IMR-90 (cell line): ENCODE measurements at regions not wholly inside any gene's neighbourhood (a gene's known extent, or its start where the extent isn't known, plus 50 kb on each side); places are given as distances from the start of the nearest gene placed in this dataset.

ENCODE experiments used
- ATAC-seq: fragments of 200-7000 bp; cut with Tn5 transposase; 2 replicates; pipeline ENCODE4 v1.9.1; 2020; ENCODE audit warnings: low read depth, mild to moderate bottlenecking, moderate library complexity
- BruUV-seq: library from RNA; stranded (reverse); fragments of 400-500 nt; replicated peaks from 2 replicates; lab custom pipeline; 2021; lab: Mats Ljungman, UMichigan
- CTCF ChIA-PET: fragments of 300-600 bp; formaldehyde crosslinking; extraction: SDS; loops from one replicate; lab custom pipeline; 2021; ENCODE audit warnings: antibody characterized with exemption; lab: Yijun Ruan, JAX
- POLR2A ChIA-PET: fragments of 300-600 bp; sonication (Branson Sonifier 250); formaldehyde crosslinking; loops from one replicate; lab custom pipeline; 2022; ENCODE audit warnings: antibody characterized with exemption; ENCODE audit not compliant: unreplicated experiment; lab: Charles Lee
- DNase-seq: peaks from one replicate; pipeline ENCODE4 v3.0.0; 2013
- H2AFZ ChIP-seq: replicated peaks from 2 replicates; pipeline ENCODE3; 2013; ENCODE audit warnings: low read length, mild to moderate bottlenecking; ENCODE audit not compliant: poor library complexity
- H2AK5ac ChIP-seq: 2 replicates; pipeline ENCODE4 v1.6.1; 2013; ENCODE audit warnings: low read depth, low read length, inconsistent platforms
- H2AK9ac ChIP-seq: replicated peaks from 2 replicates; pipeline ENCODE3; 2013; ENCODE audit warnings: mild to moderate bottlenecking, low read depth, low read length, moderate library complexity; ENCODE audit not compliant: poor library complexity
- H2BK120ac ChIP-seq: 2 replicates; pipeline ENCODE4 v1.6.1; 2013; ENCODE audit warnings: low read depth, low read length, inconsistent platforms
- H2BK15ac ChIP-seq: 3 replicates; pipeline ENCODE4 v1.6.1; 2013; ENCODE audit warnings: low read depth, low read length, inconsistent platforms
- H2BK20ac ChIP-seq: 2 replicates; pipeline ENCODE4 v1.6.1; 2013; ENCODE audit warnings: low read depth, mild to moderate bottlenecking, inconsistent platforms, low read length, moderate library complexity
- H2BK5ac ChIP-seq: 2 replicates; pipeline ENCODE4 v1.6.1; 2013; ENCODE audit warnings: mild to moderate bottlenecking, low read depth, low read length, inconsistent platforms; ENCODE audit not compliant: poor library complexity, severe bottlenecking
- H3K14ac ChIP-seq: replicated peaks from 2 replicates; pipeline ENCODE4 v1.6.1; 2013; ENCODE audit warnings: low read depth, low read length, inconsistent platforms
- H3K18ac ChIP-seq: 2 replicates; pipeline ENCODE4 v1.6.1; 2013; ENCODE audit warnings: low read depth, low read length, control low read depth
- H3K23ac ChIP-seq: 2 replicates; pipeline ENCODE4 v1.6.1; 2013; ENCODE audit warnings: low read depth, low read length, inconsistent platforms
- H3K27ac ChIP-seq: 2 replicates; pipeline ENCODE4 v1.5.1; 2013; ENCODE audit warnings: mild to moderate bottlenecking, control low read depth, low read length; ENCODE audit not compliant: insufficient read depth
- H3K27me3 ChIP-seq: 2 replicates; pipeline ENCODE4 v1.6.1; 2013; ENCODE audit warnings: low read length; ENCODE audit not compliant: control insufficient read depth, insufficient read depth
- H3K36me3 ChIP-seq: 2 replicates; pipeline ENCODE4 v1.6.1; 2013; ENCODE audit warnings: low read length, mixed read lengths; ENCODE audit not compliant: control insufficient read depth, insufficient read depth
- H3K4ac ChIP-seq: 2 replicates; pipeline ENCODE4 v1.6.1; 2013; ENCODE audit warnings: low read depth, low read length, inconsistent platforms
- H3K4me1 ChIP-seq: 2 replicates; pipeline ENCODE4 v1.6.1; 2013; ENCODE audit warnings: low read length, mixed read lengths; ENCODE audit not compliant: control insufficient read depth, insufficient read depth
- H3K4me2 ChIP-seq: 2 replicates; pipeline ENCODE4 v1.6.1; 2013; ENCODE audit warnings: low read depth, mild to moderate bottlenecking, control low read depth, low read length, moderate library complexity
- H3K4me3 ChIP-seq: 2 replicates; pipeline ENCODE4 v1.5.1; 2013; ENCODE audit warnings: low read depth, mild to moderate bottlenecking, control low read depth, low read length, moderate library complexity; ENCODE audit not compliant: insufficient read depth
- H3K56ac ChIP-seq: 2 replicates; pipeline ENCODE4 v1.6.1; 2013; ENCODE audit warnings: low read length, inconsistent platforms; ENCODE audit not compliant: insufficient read depth; ENCODE audit errors: extremely low read depth
- H3K79me1 ChIP-seq, 2 experiments: 2 replicates each; pipeline ENCODE4 v1.6.1; 2013; ENCODE audit warnings: low read length in 2 of 2, inconsistent platforms in 1 of 2, low read depth in 1 of 2
- H3K9ac ChIP-seq: 2 replicates; pipeline ENCODE4 v1.6.1; 2013; ENCODE audit warnings: low read depth, low read length, control low read depth
- H3K9me1 ChIP-seq: 2 replicates; pipeline ENCODE4 v1.6.1; 2013; ENCODE audit warnings: low read length, inconsistent platforms; ENCODE audit not compliant: insufficient read depth
- H3K9me3 ChIP-seq: 2 replicates; pipeline ENCODE4 v1.6.1; 2013; ENCODE audit warnings: low read length; ENCODE audit not compliant: control insufficient read depth, insufficient read depth
- H4K20me1 ChIP-seq: 2 replicates; pipeline ENCODE4 v1.6.1; 2013; ENCODE audit warnings: low read length, inconsistent platforms; ENCODE audit not compliant: insufficient read depth
- H4K5ac ChIP-seq: 2 replicates; pipeline ENCODE4 v1.6.1; 2013; ENCODE audit warnings: mild to moderate bottlenecking, low read depth, low read length, control low read depth
- H4K8ac ChIP-seq, 2 experiments: 2 replicates each; pipeline ENCODE4 v1.6.1; 2013; ENCODE audit warnings: low read depth in 2 of 2, low read length in 2 of 2, control low read depth in 1 of 2, inconsistent platforms in 1 of 2
- H4K91ac ChIP-seq: 2 replicates; pipeline ENCODE4 v1.6.1; 2013; ENCODE audit warnings: low read depth, low read length, inconsistent platforms; ENCODE audit not compliant: insufficient read depth
- BHLHE40 ChIP-seq: fragments of 150-350 bp; IDR thresholded peaks from 2 replicates; pipeline ENCODE4 v1.6.1; 2016; ENCODE audit warnings: mild to moderate bottlenecking, low read depth, low read length
- CEBPB ChIP-seq: IDR thresholded peaks from 2 replicates; pipeline ENCODE4 v1.6.1; 2012; ENCODE audit warnings: low read depth, low read length, improper control_type of control experiment
- CHD1 ChIP-seq: IDR thresholded peaks from 2 replicates; pipeline ENCODE4 v1.6.1; 2012; ENCODE audit warnings: low read depth, low read length, improper control_type of control experiment
- CTCF ChIP-seq: conservative IDR thresholded peaks from 2 replicates; pipeline ENCODE4 v1.5.1; 2012; ENCODE audit warnings: mild to moderate bottlenecking, low read depth, low read length, improper control_type of control experiment
- ELK1 ChIP-seq: fragments of 150-350 bp; IDR thresholded peaks from 2 replicates; pipeline ENCODE4 v1.6.1; 2016; ENCODE audit warnings: low read depth, mild to moderate bottlenecking, low read length, moderate library complexity, borderline replicate concordance
- FOS ChIP-seq: fragments of 150-350 bp; IDR thresholded peaks from 2 replicates; pipeline ENCODE4 v1.6.1; 2016; ENCODE audit warnings: low read depth, low read length
- MAFK ChIP-seq: IDR thresholded peaks from 2 replicates; pipeline ENCODE4 v1.6.1; 2012; ENCODE audit warnings: low read depth, low read length, improper control_type of control experiment
- MAZ ChIP-seq: IDR thresholded peaks from 2 replicates; pipeline ENCODE4 v1.6.1; 2012; ENCODE audit warnings: low read depth, mild to moderate bottlenecking, low read length, improper control_type of control experiment, moderate library complexity, borderline replicate concordance
- MXI1 ChIP-seq: IDR thresholded peaks from 2 replicates; pipeline ENCODE4 v1.6.1; 2012; ENCODE audit warnings: low read depth, mild to moderate bottlenecking, low read length, moderate library complexity, borderline replicate concordance
- NFE2L2 ChIP-seq: fragments of 150-350 bp; IDR thresholded peaks from 2 replicates; pipeline ENCODE4 v1.6.1; 2016; ENCODE audit warnings: low read depth, mild to moderate bottlenecking, low read length
- POLR2A ChIP-seq: IDR thresholded peaks from 2 replicates; pipeline ENCODE4 v1.6.1; 2012; ENCODE audit warnings: mild to moderate bottlenecking, low read depth, low read length
- RAD21 ChIP-seq: IDR thresholded peaks from 2 replicates; pipeline ENCODE4 v1.6.1; 2012; ENCODE audit warnings: low read length, improper control_type of control experiment
- RCOR1 ChIP-seq: IDR thresholded peaks from 2 replicates; pipeline ENCODE4 v1.6.1; 2012; ENCODE audit warnings: mild to moderate bottlenecking, low read length, improper control_type of control experiment; ENCODE audit not compliant: insufficient replicate concordance
- RFX5 ChIP-seq: IDR thresholded peaks from 2 replicates; pipeline ENCODE4 v1.8.0; 2012; ENCODE audit warnings: low read depth, mild to moderate bottlenecking, low read length, moderate library complexity
- SMC3 ChIP-seq: fragments of 150-350 bp; IDR thresholded peaks from 2 replicates; pipeline ENCODE4 v1.6.1; 2016; ENCODE audit warnings: low read depth, mild to moderate bottlenecking, antibody characterized with exemption, low read length, moderate library complexity
- USF2 ChIP-seq: fragments of 150-350 bp; IDR thresholded peaks from 2 replicates; pipeline ENCODE4 v1.6.1; 2017; ENCODE audit warnings: mild to moderate bottlenecking, antibody characterized with exemption, low read length, low read depth
- WGBS, 2 experiments: methylation state at CpG; one replicate each; pipeline versions ENCODE4 v1.1.5 to v1.1.7; 2013; ENCODE audit warnings: missing lambda C conversion rate in 2 of 2; ENCODE audit not compliant: insufficient read length in 1 of 2; ENCODE audit errors: extremely low coverage in 2 of 2; 5-methylcytosine and 5-hydroxymethylcytosine counted together
- dilution Hi-C: fragments of 300-500 bp; cut with HindIII; formaldehyde crosslinking; loops from one replicate; pipeline ENCODE4 v1.14.3; 2018; ENCODE audit warnings: low sequenced_read_pairs; ENCODE audit not compliant: unreplicated experiment
- in situ Hi-C: fragments of 300-500 bp; cut with MboI; formaldehyde crosslinking; loops from 3 replicates; pipeline ENCODE4 v1.14.3; 2019; ENCODE audit warnings: low sequenced_read_pairs, inconsistent platforms, mixed read lengths
- intact Hi-C: fragments of 100-400 bp; cut with micrococcal nuclease; formaldehyde crosslinking; loops from 2 replicates; pipeline ENCODE4 v1.10.0; 2022

- dilution Hi-C loops (no loop called here), intact Hi-C loops (no loop called here), in situ Hi-C loops (no loop called here)
- no peak for ATAC-seq
- Histone ChIP-seq H3K27me3 (peaks cover 20% of the 10 kb centered on the region), H3K36me3 (no peaks in the 10 kb centered on the region), H4K5ac (no peak overlapping the region), H3K4me3 (no peak overlapping the region), H2AFZ (no peak overlapping the region), H4K20me1 (no peaks in the 10 kb centered on the region), H3K9me1 (peaks cover 2% of the 10 kb centered on the region; the same call in 1 of the 2 replicates), H2BK15ac (no peak overlapping the region), H2AK9ac (no peak overlapping the region), H2BK20ac (no peak overlapping the region), H3K23ac (no peak overlapping the region), H3K79me1 (no peaks in the 10 kb centered on the region), H2AK5ac (no peak overlapping the region), H2BK120ac (no peak overlapping the region), H3K14ac (no peak overlapping the region), H2BK5ac (no peak overlapping the region), H3K4me2 (no peak overlapping the region), H3K4me1 (no peaks in the 10 kb centered on the region), H3K9ac (no peak overlapping the region), H4K91ac (no peak overlapping the region), H3K9me3 (no peaks in the 10 kb centered on the region; the same call in 1 of the 2 replicates), H3K27ac (no peak overlapping the region), H3K56ac (no peak overlapping the region), H4K8ac (no peak overlapping the region), H3K18ac (no peak overlapping the region), H3K4ac (no peak overlapping the region)
- WGBS, 2 experiments, result no CpG with 5 or more reads among the region's 3 CpGs
- CTCF ChIA-PET, result no interaction called here
- POLR2A ChIA-PET, result no interaction called here
- no peak for DNase-seq
- no peak for TF ChIP-seq RAD21
- no peak for TF ChIP-seq CEBPB
- no peak for TF ChIP-seq SMC3
- no peak for TF ChIP-seq CHD1
- no peak for TF ChIP-seq USF2
- TF ChIP-seq ELK1, result no peak
- no peak for TF ChIP-seq NFE2L2
- TF ChIP-seq RCOR1, result no peak
- no peak for TF ChIP-seq CTCF
- no peak for TF ChIP-seq MXI1
- TF ChIP-seq POLR2A, result no peak
- no peak for TF ChIP-seq FOS
- TF ChIP-seq MAZ, result no peak
- no peak for TF ChIP-seq MAFK
- no peak for TF ChIP-seq BHLHE40
- TF ChIP-seq RFX5, result no peak
- no TSS peak for BruUV-seq
Measured at GRCh38 chr17:72233986-72234385, 113.2 kb downstream of the SOX9 start.
